Transverse colon (tissue), 1 donor: ENCODE measurements at regions not wholly inside any gene's neighbourhood (a gene's known extent, or its start where the extent isn't known, plus 50 kb on each side); places are given as distances from the start of the nearest gene placed in this dataset.

ENCODE experiments used
- EP300 ChIP-seq: sonication (generic); formaldehyde crosslinking; IDR thresholded peaks from one replicate; pipeline ENCODE4 v1.6.1; 2017; ENCODE audit warnings: antibody characterized with exemption, low read depth
- POLR2A ChIP-seq: fragments of 450-650 bp; IDR thresholded peaks from one replicate; pipeline ENCODE4 v1.6.1; 2016; ENCODE audit warnings: antibody characterized with exemption, mild to moderate bottlenecking, moderate library complexity

DNA sequence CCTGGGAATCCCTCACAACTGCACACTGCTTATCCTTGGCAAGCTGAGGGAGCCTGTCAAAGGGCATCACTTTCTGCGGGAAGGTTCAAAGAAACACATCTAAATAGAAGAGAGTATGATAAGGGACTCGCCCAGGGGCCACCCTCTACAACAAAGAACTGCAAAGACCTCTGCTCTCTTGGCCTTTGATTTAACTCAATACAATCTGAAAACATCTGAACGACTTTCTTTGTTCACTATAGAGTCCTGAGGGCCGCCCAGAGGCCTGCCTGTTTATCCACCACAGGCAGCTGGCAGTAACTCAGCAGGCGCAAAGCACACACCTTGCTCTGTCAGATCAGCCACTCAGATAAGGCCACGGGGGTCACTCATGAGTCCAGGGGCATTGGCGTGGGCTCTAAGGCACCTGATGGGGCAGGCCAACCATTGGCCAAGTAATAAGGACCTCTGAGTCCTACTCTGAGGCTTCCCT, 139.3 kb downstream of the UNC5CL start:
- TF ChIP-seq POLR2A (no peak), EP300 (no peak)
